WTC11 (cell line): ENCODE measurements at regions not wholly inside any gene's neighbourhood (a gene's known extent, or its start where the extent isn't known, plus 50 kb on each side); places are given as distances from the start of the nearest gene placed in this dataset.

ENCODE experiments used
- ATAC-seq: fragments of 200-7000 bp; cut with Tn5 transposase; 2 replicates; pipeline ENCODE4 v1.10.0; 2021; ENCODE audit warnings: mild to moderate bottlenecking, moderate library complexity
- CTCF ChIA-PET: fragments of 300-600 bp; sonication (Branson Sonifier 250); formaldehyde crosslinking; loops from one replicate; lab custom pipeline; 2021; ENCODE audit warnings: antibody characterized with exemption; lab: Charles Lee
- POLR2A ChIA-PET: fragments of 350-600 bp; sonication (Branson Sonifier 250); formaldehyde crosslinking; loops from one replicate; lab custom pipeline; 2021; ENCODE audit warnings: antibody characterized with exemption; lab: Charles Lee
- DNase-seq: peaks from one replicate; pipeline ENCODE4 v3.0.0; 2021; ENCODE audit warnings: low spot score
- H3K27ac Mint-ChIP-seq: 2 replicates; pipeline ENCODE4 v1.8.0; 2021; ENCODE audit warnings: mixed read lengths
- H3K27me3 Mint-ChIP-seq: 2 replicates; pipeline ENCODE4 v1.8.0; 2021; ENCODE audit warnings: low read depth, mild to moderate bottlenecking, moderate library complexity, mixed read lengths
- H3K36me3 Mint-ChIP-seq: 2 replicates; pipeline ENCODE4 v1.8.0; 2021; ENCODE audit warnings: mixed read lengths
- H3K4me1 Mint-ChIP-seq: 2 replicates; pipeline ENCODE4 v1.8.0; 2022; ENCODE audit warnings: mixed read lengths
- H3K4me3 Mint-ChIP-seq: 2 replicates; pipeline ENCODE4 v1.8.0; 2021; ENCODE audit warnings: mild to moderate bottlenecking, moderate library complexity, mixed read lengths
- H3K9me3 Mint-ChIP-seq: 2 replicates; pipeline ENCODE4 v1.8.0; 2021; ENCODE audit warnings: mixed read lengths
- CREB1 ChIP-seq: sonication (generic); formaldehyde crosslinking; IDR thresholded peaks from 2 replicates; pipeline ENCODE4 v1.8.0; 2023; ENCODE audit warnings: mild to moderate bottlenecking, missing genetic modification reagents
- EMX1 ChIP-seq: fragments of 250-450 bp; sonication (Bioruptor Pico); IDR thresholded peaks from 2 replicates; pipeline ENCODE4 v1.8.0; 2021; ENCODE audit warnings: mild to moderate bottlenecking
- FOXK1 ChIP-seq: sonication (generic); formaldehyde crosslinking; IDR thresholded peaks from 2 replicates; pipeline ENCODE4 v1.8.0; 2022; ENCODE audit warnings: mild to moderate bottlenecking, moderate library complexity, missing genetic modification reagents
- MXD4 ChIP-seq: fragments of 250-450 bp; sonication (Bioruptor Pico); IDR thresholded peaks from 2 replicates; pipeline ENCODE4 v1.8.0; 2021; ENCODE audit warnings: mild to moderate bottlenecking, moderate library complexity, borderline replicate concordance
- NFATC4 ChIP-seq: fragments of 250-450 bp; sonication (Bioruptor Pico); IDR thresholded peaks from 2 replicates; pipeline ENCODE4 v1.9.0; 2021; ENCODE audit warnings: mild to moderate bottlenecking
- NFE2L1 ChIP-seq: sonication (generic); formaldehyde crosslinking; IDR thresholded peaks from 2 replicates; pipeline ENCODE4 v1.8.1; 2023; ENCODE audit warnings: missing genetic modification reagents
- RELA ChIP-seq: sonication (generic); formaldehyde crosslinking; IDR thresholded peaks from 2 replicates; pipeline ENCODE4 v1.8.1; 2022; ENCODE audit warnings: missing genetic modification reagents, mild to moderate bottlenecking, borderline replicate concordance
- SP1 ChIP-seq: sonication (generic); formaldehyde crosslinking; conservative IDR thresholded peaks from 2 replicates; pipeline ENCODE4 v1.8.1; 2022; ENCODE audit warnings: missing genetic modification reagents
- TEAD1 ChIP-seq: sonication (generic); formaldehyde crosslinking; IDR thresholded peaks from 2 replicates; pipeline ENCODE4 v1.8.0; 2022; ENCODE audit warnings: mild to moderate bottlenecking, missing genetic modification reagents
- ZBTB21 ChIP-seq: sonication (generic); formaldehyde crosslinking; IDR thresholded peaks from 2 replicates; pipeline ENCODE4 v1.8.1; 2023; ENCODE audit warnings: mild to moderate bottlenecking, missing genetic modification reagents, borderline replicate concordance
- TF ChIP-seq, protein P1 (sequence below): sonication (generic); formaldehyde crosslinking; conservative IDR thresholded peaks from 2 replicates; pipeline ENCODE4 v1.8.1; 2022; ENCODE audit warnings: mild to moderate bottlenecking, missing genetic modification reagents
- TF ChIP-seq, protein P2 (sequence below): sonication (generic); formaldehyde crosslinking; IDR thresholded peaks from 2 replicates; pipeline ENCODE4 v1.8.0; 2023; ENCODE audit warnings: mild to moderate bottlenecking, missing genetic modification reagents
- TF ChIP-seq, protein P3 (sequence below): sonication (generic); formaldehyde crosslinking; IDR thresholded peaks from 2 replicates; pipeline ENCODE4 v1.8.1; 2023; ENCODE audit warnings: mild to moderate bottlenecking, missing genetic modification reagents, borderline replicate concordance
- TF ChIP-seq, protein P4 (sequence below): fragments of 200-600 bp; IDR thresholded peaks from 2 replicates; pipeline ENCODE4 v1.8.0; 2022; ENCODE audit warnings: antibody characterized with exemption
- TF ChIP-seq, protein P5 (sequence below): sonication (generic); formaldehyde crosslinking; IDR thresholded peaks from 2 replicates; pipeline ENCODE4 v1.8.0; 2022; ENCODE audit warnings: mild to moderate bottlenecking, missing genetic modification reagents
- TF ChIP-seq, protein P6 (sequence below): sonication (generic); formaldehyde crosslinking; IDR thresholded peaks from 2 replicates; pipeline ENCODE4 v1.8.0; 2022; ENCODE audit warnings: mild to moderate bottlenecking, missing genetic modification reagents
- TF ChIP-seq, protein P7 (sequence below): sonication (generic); formaldehyde crosslinking; IDR thresholded peaks from 2 replicates; pipeline ENCODE4 v1.8.1; 2023; ENCODE audit warnings: mild to moderate bottlenecking, missing genetic modification reagents

- peaks cover 29% of the 10 kb centered on the region for H3K4me1 Mint-ChIP-seq
- POLR2A ChIA-PET, result no interaction called here
- TF ChIP-seq TEAD1 (CRISPR knock-in tag) (peak; percentile 44; the same call in 1 of the 2 replicates), FOXK1 (CRISPR knock-in tag) (peak; percentile 55; the same call in 1 of the 2 replicates), SP1 (CRISPR knock-in tag) (0 out of 2 replicates have a peak, but pooled peaks have one; percentile 28)
- TF ChIP-seq, protein P1, sequence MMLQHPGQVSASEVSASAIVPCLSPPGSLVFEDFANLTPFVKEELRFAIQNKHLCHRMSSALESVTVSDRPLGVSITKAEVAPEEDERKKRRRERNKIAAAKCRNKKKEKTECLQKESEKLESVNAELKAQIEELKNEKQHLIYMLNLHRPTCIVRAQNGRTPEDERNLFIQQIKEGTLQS, result no peak
- TF ChIP-seq, protein P2, sequence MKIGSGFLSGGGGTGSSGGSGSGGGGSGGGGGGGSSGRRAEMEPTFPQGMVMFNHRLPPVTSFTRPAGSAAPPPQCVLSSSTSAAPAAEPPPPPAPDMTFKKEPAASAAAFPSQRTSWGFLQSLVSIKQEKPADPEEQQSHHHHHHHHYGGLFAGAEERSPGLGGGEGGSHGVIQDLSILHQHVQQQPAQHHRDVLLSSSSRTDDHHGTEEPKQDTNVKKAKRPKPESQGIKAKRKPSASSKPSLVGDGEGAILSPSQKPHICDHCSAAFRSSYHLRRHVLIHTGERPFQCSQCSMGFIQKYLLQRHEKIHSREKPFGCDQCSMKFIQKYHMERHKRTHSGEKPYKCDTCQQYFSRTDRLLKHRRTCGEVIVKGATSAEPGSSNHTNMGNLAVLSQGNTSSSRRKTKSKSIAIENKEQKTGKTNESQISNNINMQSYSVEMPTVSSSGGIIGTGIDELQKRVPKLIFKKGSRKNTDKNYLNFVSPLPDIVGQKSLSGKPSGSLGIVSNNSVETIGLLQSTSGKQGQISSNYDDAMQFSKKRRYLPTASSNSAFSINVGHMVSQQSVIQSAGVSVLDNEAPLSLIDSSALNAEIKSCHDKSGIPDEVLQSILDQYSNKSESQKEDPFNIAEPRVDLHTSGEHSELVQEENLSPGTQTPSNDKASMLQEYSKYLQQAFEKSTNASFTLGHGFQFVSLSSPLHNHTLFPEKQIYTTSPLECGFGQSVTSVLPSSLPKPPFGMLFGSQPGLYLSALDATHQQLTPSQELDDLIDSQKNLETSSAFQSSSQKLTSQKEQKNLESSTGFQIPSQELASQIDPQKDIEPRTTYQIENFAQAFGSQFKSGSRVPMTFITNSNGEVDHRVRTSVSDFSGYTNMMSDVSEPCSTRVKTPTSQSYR, result peak; percentile 91
- H3K9me3 Mint-ChIP-seq, result peaks cover 36% of the 10 kb centered on the region
- no peak overlapping the region; the same call in 1 of the 2 replicates for H3K4me3 Mint-ChIP-seq
- H3K36me3 Mint-ChIP-seq, result peaks cover 41% of the 10 kb centered on the region
- DNase-seq, result peak; percentile 66
- no peaks in the 10 kb centered on the region for H3K27me3 Mint-ChIP-seq
- peak overlapping the region; percentile 77 for H3K27ac Mint-ChIP-seq
- CTCF ChIA-PET, result no interaction called here
- peak; percentile 100 for ATAC-seq
Observed at GRCh38 chr4:71857713-71858451, 74.0 kb upstream of the GC start.

GRCh38 chr4:71860643-71861042 is 76.8 kb upstream of the GC start:
- Mint-ChIP-seq H3K9me3 (peaks cover 56% of the 10 kb centered on the region), H3K27ac (no peak overlapping the region), H3K36me3 (peaks cover 63% of the 10 kb centered on the region), H3K27me3 (peaks cover 5% of the 10 kb centered on the region; the same call in 1 of the 2 replicates), H3K4me3 (no peak overlapping the region), H3K4me1 (peaks cover 26% of the 10 kb centered on the region)
- no peak for ATAC-seq
- no peak for TF ChIP-seq FOXK1 (CRISPR knock-in tag)
- TF ChIP-seq CREB1 (CRISPR knock-in tag), result no peak
- no peak for TF ChIP-seq NFATC4 (CRISPR knock-in tag)
- DNase-seq, result no peak
- CTCF ChIA-PET, result no interaction called here
- POLR2A ChIA-PET, result no interaction called here

- peaks cover 5% of the 10 kb centered on the region; the same call in 1 of the 2 replicates for H3K27me3 Mint-ChIP-seq
- peaks cover 65% of the 10 kb centered on the region for H3K9me3 Mint-ChIP-seq
- H3K36me3 Mint-ChIP-seq, result peaks cover 74% of the 10 kb centered on the region
- ChIA-PET POLR2A (no interaction called here), CTCF (no interaction called here)
- no peak overlapping the region for H3K4me3 Mint-ChIP-seq
- H3K4me1 Mint-ChIP-seq, result peaks cover 10% of the 10 kb centered on the region
- DNase-seq, result no peak
- H3K27ac Mint-ChIP-seq, result no peak overlapping the region
- no peak for ATAC-seq
- TF ChIP-seq, protein P3, sequence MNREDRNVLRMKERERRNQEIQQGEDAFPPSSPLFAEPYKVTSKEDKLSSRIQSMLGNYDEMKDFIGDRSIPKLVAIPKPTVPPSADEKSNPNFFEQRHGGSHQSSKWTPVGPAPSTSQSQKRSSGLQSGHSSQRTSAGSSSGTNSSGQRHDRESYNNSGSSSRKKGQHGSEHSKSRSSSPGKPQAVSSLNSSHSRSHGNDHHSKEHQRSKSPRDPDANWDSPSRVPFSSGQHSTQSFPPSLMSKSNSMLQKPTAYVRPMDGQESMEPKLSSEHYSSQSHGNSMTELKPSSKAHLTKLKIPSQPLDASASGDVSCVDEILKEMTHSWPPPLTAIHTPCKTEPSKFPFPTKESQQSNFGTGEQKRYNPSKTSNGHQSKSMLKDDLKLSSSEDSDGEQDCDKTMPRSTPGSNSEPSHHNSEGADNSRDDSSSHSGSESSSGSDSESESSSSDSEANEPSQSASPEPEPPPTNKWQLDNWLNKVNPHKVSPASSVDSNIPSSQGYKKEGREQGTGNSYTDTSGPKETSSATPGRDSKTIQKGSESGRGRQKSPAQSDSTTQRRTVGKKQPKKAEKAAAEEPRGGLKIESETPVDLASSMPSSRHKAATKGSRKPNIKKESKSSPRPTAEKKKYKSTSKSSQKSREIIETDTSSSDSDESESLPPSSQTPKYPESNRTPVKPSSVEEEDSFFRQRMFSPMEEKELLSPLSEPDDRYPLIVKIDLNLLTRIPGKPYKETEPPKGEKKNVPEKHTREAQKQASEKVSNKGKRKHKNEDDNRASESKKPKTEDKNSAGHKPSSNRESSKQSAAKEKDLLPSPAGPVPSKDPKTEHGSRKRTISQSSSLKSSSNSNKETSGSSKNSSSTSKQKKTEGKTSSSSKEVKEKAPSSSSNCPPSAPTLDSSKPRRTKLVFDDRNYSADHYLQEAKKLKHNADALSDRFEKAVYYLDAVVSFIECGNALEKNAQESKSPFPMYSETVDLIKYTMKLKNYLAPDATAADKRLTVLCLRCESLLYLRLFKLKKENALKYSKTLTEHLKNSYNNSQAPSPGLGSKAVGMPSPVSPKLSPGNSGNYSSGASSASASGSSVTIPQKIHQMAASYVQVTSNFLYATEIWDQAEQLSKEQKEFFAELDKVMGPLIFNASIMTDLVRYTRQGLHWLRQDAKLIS (CRISPR knock-in tag), result no peak
- no peak for TF ChIP-seq MXD4 (CRISPR knock-in tag)
- no peak for TF ChIP-seq ZBTB21 (CRISPR knock-in tag)
- no peak for TF ChIP-seq NFE2L1
- TF ChIP-seq, protein P4, sequence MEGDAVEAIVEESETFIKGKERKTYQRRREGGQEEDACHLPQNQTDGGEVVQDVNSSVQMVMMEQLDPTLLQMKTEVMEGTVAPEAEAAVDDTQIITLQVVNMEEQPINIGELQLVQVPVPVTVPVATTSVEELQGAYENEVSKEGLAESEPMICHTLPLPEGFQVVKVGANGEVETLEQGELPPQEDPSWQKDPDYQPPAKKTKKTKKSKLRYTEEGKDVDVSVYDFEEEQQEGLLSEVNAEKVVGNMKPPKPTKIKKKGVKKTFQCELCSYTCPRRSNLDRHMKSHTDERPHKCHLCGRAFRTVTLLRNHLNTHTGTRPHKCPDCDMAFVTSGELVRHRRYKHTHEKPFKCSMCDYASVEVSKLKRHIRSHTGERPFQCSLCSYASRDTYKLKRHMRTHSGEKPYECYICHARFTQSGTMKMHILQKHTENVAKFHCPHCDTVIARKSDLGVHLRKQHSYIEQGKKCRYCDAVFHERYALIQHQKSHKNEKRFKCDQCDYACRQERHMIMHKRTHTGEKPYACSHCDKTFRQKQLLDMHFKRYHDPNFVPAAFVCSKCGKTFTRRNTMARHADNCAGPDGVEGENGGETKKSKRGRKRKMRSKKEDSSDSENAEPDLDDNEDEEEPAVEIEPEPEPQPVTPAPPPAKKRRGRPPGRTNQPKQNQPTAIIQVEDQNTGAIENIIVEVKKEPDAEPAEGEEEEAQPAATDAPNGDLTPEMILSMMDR, result no peak
- no peak for TF ChIP-seq EMX1 (CRISPR knock-in tag)
- TF ChIP-seq, protein P5, sequence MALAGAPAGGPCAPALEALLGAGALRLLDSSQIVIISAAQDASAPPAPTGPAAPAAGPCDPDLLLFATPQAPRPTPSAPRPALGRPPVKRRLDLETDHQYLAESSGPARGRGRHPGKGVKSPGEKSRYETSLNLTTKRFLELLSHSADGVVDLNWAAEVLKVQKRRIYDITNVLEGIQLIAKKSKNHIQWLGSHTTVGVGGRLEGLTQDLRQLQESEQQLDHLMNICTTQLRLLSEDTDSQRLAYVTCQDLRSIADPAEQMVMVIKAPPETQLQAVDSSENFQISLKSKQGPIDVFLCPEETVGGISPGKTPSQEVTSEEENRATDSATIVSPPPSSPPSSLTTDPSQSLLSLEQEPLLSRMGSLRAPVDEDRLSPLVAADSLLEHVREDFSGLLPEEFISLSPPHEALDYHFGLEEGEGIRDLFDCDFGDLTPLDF (CRISPR knock-in tag), result no peak
- TF ChIP-seq, protein P6, sequence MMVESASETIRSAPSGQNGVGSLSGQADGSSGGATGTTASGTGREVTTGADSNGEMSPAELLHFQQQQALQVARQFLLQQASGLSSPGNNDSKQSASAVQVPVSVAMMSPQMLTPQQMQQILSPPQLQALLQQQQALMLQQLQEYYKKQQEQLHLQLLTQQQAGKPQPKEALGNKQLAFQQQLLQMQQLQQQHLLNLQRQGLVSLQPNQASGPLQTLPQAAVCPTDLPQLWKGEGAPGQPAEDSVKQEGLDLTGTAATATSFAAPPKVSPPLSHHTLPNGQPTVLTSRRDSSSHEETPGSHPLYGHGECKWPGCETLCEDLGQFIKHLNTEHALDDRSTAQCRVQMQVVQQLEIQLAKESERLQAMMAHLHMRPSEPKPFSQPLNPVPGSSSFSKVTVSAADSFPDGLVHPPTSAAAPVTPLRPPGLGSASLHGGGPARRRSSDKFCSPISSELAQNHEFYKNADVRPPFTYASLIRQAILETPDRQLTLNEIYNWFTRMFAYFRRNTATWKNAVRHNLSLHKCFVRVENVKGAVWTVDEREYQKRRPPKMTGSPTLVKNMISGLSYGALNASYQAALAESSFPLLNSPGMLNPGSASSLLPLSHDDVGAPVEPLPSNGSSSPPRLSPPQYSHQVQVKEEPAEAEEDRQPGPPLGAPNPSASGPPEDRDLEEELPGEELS (CRISPR knock-in tag), result no peak
- TF ChIP-seq RELA (CRISPR knock-in tag), result no peak
- TF ChIP-seq, protein P7, sequence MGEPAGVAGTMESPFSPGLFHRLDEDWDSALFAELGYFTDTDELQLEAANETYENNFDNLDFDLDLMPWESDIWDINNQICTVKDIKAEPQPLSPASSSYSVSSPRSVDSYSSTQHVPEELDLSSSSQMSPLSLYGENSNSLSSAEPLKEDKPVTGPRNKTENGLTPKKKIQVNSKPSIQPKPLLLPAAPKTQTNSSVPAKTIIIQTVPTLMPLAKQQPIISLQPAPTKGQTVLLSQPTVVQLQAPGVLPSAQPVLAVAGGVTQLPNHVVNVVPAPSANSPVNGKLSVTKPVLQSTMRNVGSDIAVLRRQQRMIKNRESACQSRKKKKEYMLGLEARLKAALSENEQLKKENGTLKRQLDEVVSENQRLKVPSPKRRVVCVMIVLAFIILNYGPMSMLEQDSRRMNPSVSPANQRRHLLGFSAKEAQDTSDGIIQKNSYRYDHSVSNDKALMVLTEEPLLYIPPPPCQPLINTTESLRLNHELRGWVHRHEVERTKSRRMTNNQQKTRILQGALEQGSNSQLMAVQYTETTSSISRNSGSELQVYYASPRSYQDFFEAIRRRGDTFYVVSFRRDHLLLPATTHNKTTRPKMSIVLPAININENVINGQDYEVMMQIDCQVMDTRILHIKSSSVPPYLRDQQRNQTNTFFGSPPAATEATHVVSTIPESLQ (CRISPR knock-in tag), result no peak
Observed at GRCh38 chr4:71862315-71862714, 78.4 kb upstream of the GC start.
